ENCODE measurements at regions not wholly inside any gene's neighbourhood (a gene's known extent, or its start where the extent isn't known, plus 50 kb on each side); places are given as distances from the start of the nearest gene placed in this dataset.

DNA sequence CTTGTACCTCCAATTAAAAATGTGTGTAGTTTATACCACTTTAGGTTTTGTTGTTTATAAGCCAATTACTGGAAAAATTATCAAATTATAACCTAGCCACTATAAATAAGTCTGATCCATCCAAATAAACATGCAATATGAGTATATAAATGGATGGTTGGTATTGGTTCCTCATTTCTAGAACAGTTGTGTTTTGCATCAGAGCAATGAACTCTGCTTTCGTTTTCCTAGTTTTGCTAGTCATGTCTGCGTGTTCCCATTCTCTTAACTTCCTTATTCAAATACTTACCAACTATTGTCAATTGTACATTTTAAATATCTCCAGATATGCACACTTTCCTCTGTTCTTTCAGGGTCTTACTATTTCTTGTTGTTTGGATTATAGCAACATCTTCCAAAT, 641.7 kb downstream of the NR4A2 start:
- ChIA-PET CTCF (no interaction called here), POLR2A (ENCODE audit: unreplicated experiment) (no interaction called here)
- H2BK120ac ChIP-seq (ENCODE audit: low read depth, low read length): no peak overlapping the region
- dilution Hi-C loops (cut with HindIII; ENCODE audit: low sequenced_read_pairs, unreplicated experiment) (no loop called here), in situ Hi-C loops (cut with MboI; ENCODE audit: low sequenced_read_pairs) (no loop called here), intact Hi-C loops (cut with micrococcal nuclease) (no loop called here)
- no peaks in the 10 kb centered on the region for H3K4me1 ChIP-seq (ENCODE audit: control insufficient read depth, insufficient read depth, low read length)
- no peak overlapping the region for H3K9ac ChIP-seq (ENCODE audit: low read depth, low read length)
- no peaks in the 10 kb centered on the region for H4K20me1 ChIP-seq (ENCODE audit: insufficient read depth, low read length)
- no peak overlapping the region for H3K23ac ChIP-seq (ENCODE audit: low read depth, low read length)
- H3K4ac ChIP-seq (ENCODE audit: low read depth, low read length): no peak overlapping the region
- no peak for DNase-seq
- H3K9me3 ChIP-seq (ENCODE audit: control insufficient read depth, insufficient read depth, low read length): peaks cover 4% of the 10 kb centered on the region
- no peak for ATAC-seq (ENCODE audit: low read depth)
- no peak overlapping the region for H3K14ac ChIP-seq (replicated peaks; ENCODE audit: low read depth, low read length)
- no peak overlapping the region for H2BK15ac ChIP-seq (ENCODE audit: low read depth, low read length)
- H3K18ac ChIP-seq (ENCODE audit: low read depth, low read length): no peak overlapping the region
- no peak overlapping the region for H2AFZ ChIP-seq (replicated peaks; ENCODE audit: low read length, poor library complexity)
- no peaks in the 10 kb centered on the region for H3K79me1 ChIP-seq (ENCODE audit: low read depth in 1 of 2, low read length in 2 of 2)
- TF ChIP-seq MAZ (IDR thresholded peaks at IDR 0.05; ENCODE audit: borderline replicate concordance, low read depth, low read length) (no peak), RFX5 (IDR thresholded peaks at IDR 0.05; ENCODE audit: low read depth, low read length) (no peak), BHLHE40 (IDR thresholded peaks at IDR 0.05; ENCODE audit: low read depth, low read length) (no peak), CHD1 (IDR thresholded peaks at IDR 0.05; ENCODE audit: low read depth, low read length) (no peak), ELK1 (IDR thresholded peaks at IDR 0.05; ENCODE audit: borderline replicate concordance, low read depth, low read length) (no peak), SMC3 (IDR thresholded peaks at IDR 0.05; ENCODE audit: low read depth, low read length) (no peak), FOS (IDR thresholded peaks at IDR 0.05; ENCODE audit: low read depth, low read length) (no peak)
- TF ChIP-seq, protein P1, sequence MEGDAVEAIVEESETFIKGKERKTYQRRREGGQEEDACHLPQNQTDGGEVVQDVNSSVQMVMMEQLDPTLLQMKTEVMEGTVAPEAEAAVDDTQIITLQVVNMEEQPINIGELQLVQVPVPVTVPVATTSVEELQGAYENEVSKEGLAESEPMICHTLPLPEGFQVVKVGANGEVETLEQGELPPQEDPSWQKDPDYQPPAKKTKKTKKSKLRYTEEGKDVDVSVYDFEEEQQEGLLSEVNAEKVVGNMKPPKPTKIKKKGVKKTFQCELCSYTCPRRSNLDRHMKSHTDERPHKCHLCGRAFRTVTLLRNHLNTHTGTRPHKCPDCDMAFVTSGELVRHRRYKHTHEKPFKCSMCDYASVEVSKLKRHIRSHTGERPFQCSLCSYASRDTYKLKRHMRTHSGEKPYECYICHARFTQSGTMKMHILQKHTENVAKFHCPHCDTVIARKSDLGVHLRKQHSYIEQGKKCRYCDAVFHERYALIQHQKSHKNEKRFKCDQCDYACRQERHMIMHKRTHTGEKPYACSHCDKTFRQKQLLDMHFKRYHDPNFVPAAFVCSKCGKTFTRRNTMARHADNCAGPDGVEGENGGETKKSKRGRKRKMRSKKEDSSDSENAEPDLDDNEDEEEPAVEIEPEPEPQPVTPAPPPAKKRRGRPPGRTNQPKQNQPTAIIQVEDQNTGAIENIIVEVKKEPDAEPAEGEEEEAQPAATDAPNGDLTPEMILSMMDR (conservative IDR thresholded peaks at IDR 0.05; ENCODE audit: low read depth, low read length): no peak
- no peak overlapping the region for H3K4me3 ChIP-seq (ENCODE audit: insufficient read depth, low read depth, low read length)
- no CpG with 5 or more reads among the region's 2 CpGs for WGBS, 2 experiments (ENCODE audit: extremely low coverage in 2 of 2, insufficient read length in 1 of 2)
- BruUV-seq (replicated peaks): no TSS peak
- no peak overlapping the region for H3K27ac ChIP-seq (ENCODE audit: insufficient read depth, low read length)
- no peak overlapping the region for H4K91ac ChIP-seq (ENCODE audit: insufficient read depth, low read depth, low read length)
- H3K4me2 ChIP-seq (ENCODE audit: low read depth, low read length): no peak overlapping the region
- no peak overlapping the region for H4K8ac ChIP-seq (ENCODE audit: low read depth in 2 of 2, low read length in 2 of 2)
- H3K56ac ChIP-seq (ENCODE audit: extremely low read depth, insufficient read depth, low read length): no peak overlapping the region
- H2BK5ac ChIP-seq (ENCODE audit: low read depth, low read length, poor library complexity, severe bottlenecking): no peak overlapping the region
- no peak overlapping the region for H2BK20ac ChIP-seq (ENCODE audit: low read depth, low read length)
- H3K27me3 ChIP-seq (ENCODE audit: control insufficient read depth, insufficient read depth, low read length): no peaks in the 10 kb centered on the region
- no peaks in the 10 kb centered on the region for H3K36me3 ChIP-seq (ENCODE audit: control insufficient read depth, insufficient read depth, low read length)
- H2AK9ac ChIP-seq (replicated peaks; ENCODE audit: low read depth, low read length, poor library complexity): no peak overlapping the region
- H4K5ac ChIP-seq (ENCODE audit: low read depth, low read length): no peak overlapping the region
- H3K9me1 ChIP-seq (ENCODE audit: insufficient read depth, low read length): no peaks in the 10 kb centered on the region
- no peak overlapping the region for H2AK5ac ChIP-seq (ENCODE audit: low read depth, low read length)

Measured in IMR-90 (cell line).